HepG2 (cell line): ENCODE measurements at regions not wholly inside any gene's neighbourhood (a gene's known extent, or its start where the extent isn't known, plus 50 kb on each side); places are given as distances from the start of the nearest gene placed in this dataset.

Experiments used
- ATAC-seq: fragments of 200-7000 bp; cut with Tn5 transposase; 3 replicates; pipeline ENCODE4 v1.9.1; 2020; ENCODE audit warnings: mild to moderate bottlenecking, moderate library complexity
- BruUV-seq: library from RNA; stranded (reverse); fragments of 400-500 nt; replicated peaks from 2 replicates; lab custom pipeline; 2021; lab: Mats Ljungman, UMichigan
- CTCF ChIA-PET: fragments of 300-600 bp; formaldehyde crosslinking; extraction: SDS; loops from one replicate; lab custom pipeline; 2021; ENCODE audit warnings: low total read pairs, inconsistent platforms, low intra/inter-chr PET ratio; lab: Yijun Ruan, JAX
- POLR2A ChIA-PET: fragments of 350-600 bp; sonication (Branson Sonifier 250); formaldehyde crosslinking; loops from one replicate; lab custom pipeline; 2020; ENCODE audit warnings: antibody characterized with exemption, inconsistent platforms; lab: Yijun Ruan, JAX
- DNase-seq: peaks from one replicate; pipeline ENCODE4 v3.0.0-alpha.2; 2015; ENCODE audit warnings: low spot score
- FAIRE-seq: peaks from 3 replicates; lab custom pipeline; 2011; peaks lifted over from hg19 to GRCh38; lab: Jason Lieb, UNC
- H2AFZ ChIP-seq: one replicate; pipeline ENCODE4 v1.6.1; 2011; ENCODE audit warnings: low read length, inconsistent platforms
- H3K27ac ChIP-seq: fragments of 300-600 bp; 3 replicates; pipeline ENCODE4 v1.8.0; 2011; ENCODE audit warnings: mixed run types, mild to moderate bottlenecking, mixed read lengths, low read length, inconsistent platforms; ENCODE audit not compliant: insufficient read depth; ENCODE audit errors: extremely low read length
- H3K27me3 ChIP-seq, 2 experiments: fragments of 200-600 bp in 1 of 2; 2 replicates in 1 of 2; 3 replicates in 1 of 2; pipeline versions ENCODE4 v1.6.0 to v1.8.0; 2011; ENCODE audit warnings: low read length in 2 of 2, mild to moderate bottlenecking in 2 of 2, moderate library complexity in 2 of 2, inconsistent platforms in 1 of 2; ENCODE audit not compliant: insufficient read depth in 2 of 2, control insufficient read depth in 1 of 2
- H3K36me3 ChIP-seq, 2 experiments: fragments of 200-600 bp in 1 of 2; replicated peaks in 1 of 2; 2 replicates in 1 of 2; 3 replicates in 1 of 2; pipeline versions ENCODE4 v1.5.1 to v1.8.0; 2011; ENCODE audit warnings: low read length in 2 of 2, inconsistent platforms in 1 of 2; ENCODE audit not compliant: insufficient read depth in 2 of 2, control insufficient read depth in 1 of 2
- H3K4me1 ChIP-seq: 2 replicates; pipeline ENCODE4 v1.5.1; 2012; ENCODE audit warnings: low read length, inconsistent platforms; ENCODE audit not compliant: insufficient read depth
- H3K4me2 ChIP-seq: 2 replicates; pipeline ENCODE4 v1.6.0; 2011; ENCODE audit warnings: low read depth, low read length, inconsistent platforms
- H3K4me3 ChIP-seq, 3 experiments: fragments of 200-600 bp in 1 of 3; sonication (generic), shearing (Covaris generic) in 1 of 3; replicated peaks in 1 of 3; 2 replicates each; pipeline ENCODE4 v1.5.1; 2011 to 2016; ENCODE audit warnings: low read length in 3 of 3, inconsistent platforms in 2 of 3, low read depth in 2 of 3, mild to moderate bottlenecking in 2 of 3, control low read depth in 1 of 3, mixed read lengths in 1 of 3; ENCODE audit not compliant: insufficient read depth in 1 of 3
- H3K79me2 ChIP-seq: one replicate; pipeline ENCODE4 v1.6.1; 2011; ENCODE audit warnings: low read length, inconsistent platforms; ENCODE audit not compliant: insufficient read depth
- H3K9ac ChIP-seq: 2 replicates; pipeline ENCODE4 v1.6.0; 2011; ENCODE audit warnings: mild to moderate bottlenecking, low read depth, low read length, inconsistent platforms; ENCODE audit not compliant: insufficient read depth
- H3K9me3 ChIP-seq: 2 replicates; pipeline ENCODE4 v1.5.1; 2012; ENCODE audit warnings: mild to moderate bottlenecking, low read length
- H4K20me1 ChIP-seq: 2 replicates; pipeline ENCODE4 v1.6.0; 2011; ENCODE audit warnings: inconsistent platforms, mild to moderate bottlenecking, low read length, moderate library complexity; ENCODE audit not compliant: insufficient read depth
- ATF7 ChIP-seq, 2 experiments: fragments of 450-650 bp in 1 of 2; sonication (generic) in 1 of 2; formaldehyde crosslinking in 1 of 2; IDR thresholded peaks; 2 replicates each; pipeline versions ENCODE4 v1.4.0 to v1.6.1; 2016 to 2020; ENCODE audit warnings: antibody characterized with exemption in 1 of 2, mild to moderate bottlenecking in 1 of 2, missing genetic modification reagents in 1 of 2
- DZIP1 ChIP-seq: sonication (generic); formaldehyde crosslinking; IDR thresholded peaks from 2 replicates; pipeline ENCODE4 v1.5.0; 2020; ENCODE audit warnings: mild to moderate bottlenecking, missing genetic modification reagents
- FOXM1 ChIP-seq: sonication (generic); formaldehyde crosslinking; IDR thresholded peaks from 2 replicates; pipeline ENCODE4 v1.5.0; 2020; ENCODE audit warnings: missing genetic modification reagents
- HBP1 ChIP-seq: IDR thresholded peaks from 2 replicates; pipeline ENCODE4 v1.6.1; 2016; ENCODE audit warnings: low read depth, control low read depth
- NFKBIZ ChIP-seq: IDR thresholded peaks from 2 replicates; pipeline ENCODE4 v1.6.1; 2018; ENCODE audit warnings: missing genetic modification reagents, missing compliant biosample characterization
- PBX2 ChIP-seq: IDR thresholded peaks from 2 replicates; pipeline ENCODE4 v1.6.1; 2016; ENCODE audit warnings: control low read depth
- ZFP91 ChIP-seq: sonication (generic); formaldehyde crosslinking; IDR thresholded peaks from 2 replicates; pipeline ENCODE4 v1.9.0; 2022; ENCODE audit warnings: missing genetic modification reagents, mild to moderate bottlenecking, borderline replicate concordance
- ZNF280D ChIP-seq: sonication (generic); formaldehyde crosslinking; IDR thresholded peaks from 2 replicates; pipeline ENCODE4 v1.5.1; 2020; ENCODE audit warnings: mild to moderate bottlenecking, missing genetic modification reagents
- ZNF281 ChIP-seq: sonication (generic); formaldehyde crosslinking; IDR thresholded peaks from 2 replicates; pipeline ENCODE4 v1.4.0; 2020; ENCODE audit warnings: missing genetic modification reagents, borderline replicate concordance
- ZNF317 ChIP-seq: sonication (generic); formaldehyde crosslinking; IDR thresholded peaks from 2 replicates; pipeline ENCODE4 v1.5.0; 2020; ENCODE audit warnings: mild to moderate bottlenecking, missing genetic modification reagents
- ZNF337 ChIP-seq: sonication (generic); formaldehyde crosslinking; IDR thresholded peaks from 2 replicates; pipeline ENCODE4 v1.5.1; 2020; ENCODE audit warnings: missing genetic modification reagents, low read depth, mild to moderate bottlenecking, borderline replicate concordance
- WGBS: methylation state at CpG from one replicate; pipeline ENCODE4 v1.1.6; 2017; ENCODE audit warnings: low lambda C conversion rate; 5-methylcytosine and 5-hydroxymethylcytosine counted together
- in situ Hi-C: cut with HindIII; loops from 2 replicates; pipeline ENCODE4 v1.10.0; 2017; ENCODE audit warnings: low pct_unique_long_range_greater_than_20kb; ENCODE audit not compliant: extremely low pct_ligation_motif_present
- intact Hi-C: fragments of 100-400 bp; cut with micrococcal nuclease; formaldehyde crosslinking; loops from one replicate; pipeline ENCODE4 v1.10.0; 2022; ENCODE audit not compliant: unreplicated experiment

GRCh38 chr5:99156688-99157087, 227.9 kb upstream of the CHD1 start:
- no peak for DNase-seq
- Histone ChIP-seq H2AFZ (no peak overlapping the region), H3K27ac (no peak overlapping the region), H3K79me2 (no peaks in the 10 kb centered on the region), H3K9me3 (no peaks in the 10 kb centered on the region), H3K4me1 (no peaks in the 10 kb centered on the region), H3K9ac (no peak overlapping the region), H3K4me3 (no peak overlapping the region), H3K36me3 (no peaks in the 10 kb centered on the region), H4K20me1 (no peaks in the 10 kb centered on the region), H3K4me2 (no peak overlapping the region), H3K27me3 (no peaks in the 10 kb centered on the region)
- ATAC-seq = no peak
- no peak for FAIRE-seq
- ChIA-PET POLR2A (no interaction called here), CTCF (no interaction called here)
- in situ Hi-C loops (no loop called here), intact Hi-C loops (no loop called here)
- WGBS = 0% methylated on average over 1 of the region's 1 CpG
- BruUV-seq = no TSS peak
- TF ChIP-seq HBP1 (CRISPR knock-in tag) = no peak
- TF ChIP-seq ZFP91 = no peak
- no peak for TF ChIP-seq ZNF281 (CRISPR knock-in tag)
- no peak for TF ChIP-seq DZIP1 (CRISPR knock-in tag)
- TF ChIP-seq PBX2 = no peak
- no peak for TF ChIP-seq ZNF337 (CRISPR knock-in tag)
- TF ChIP-seq FOXM1 (CRISPR knock-in tag) = no peak
- no peak for TF ChIP-seq ZNF280D
- no peak for TF ChIP-seq ZNF317 (CRISPR knock-in tag)
- TF ChIP-seq NFKBIZ (CRISPR knock-in tag) = no peak
- no peak for TF ChIP-seq ATF7 (IDR thresholded peaks at IDR 0.05)
- no peak for TF ChIP-seq ATF7 (CRISPR knock-in tag; IDR thresholded peaks at IDR 0.05)
